Gastroesophageal sphincter (tissue), 4 donors: ENCODE measurements at regions not wholly inside any gene's neighbourhood (a gene's known extent, or its start where the extent isn't known, plus 50 kb on each side); places are given as distances from the start of the nearest gene placed in this dataset.

Experiments used
- ATAC-seq: fragments of 150-250 bp; one replicate; pipeline ENCODE4 v1.9.1; 2016; ENCODE audit warnings: mild to moderate bottlenecking, moderate library complexity
- H3K27ac ChIP-seq, 4 donors: fragments of 200-600 bp; sonication (generic) in 3 of 4; 1 replicate in 3 of 4; 2 replicates in 1 of 4; pipeline ENCODE4 v1.5.1; 2016 to 2019
- H3K27me3 ChIP-seq: fragments of 200-600 bp; sonication (generic); one replicate; pipeline ENCODE4 v1.5.1; 2019
- H3K36me3 ChIP-seq, 2 donors: fragments of 200-600 bp; sonication (generic); one replicate each; pipeline ENCODE4 v1.5.1; 2019; ENCODE audit warnings: control low read depth in 1 of 2
- H3K4me1 ChIP-seq, 3 donors: fragments of 200-600 bp; sonication (generic); 1 replicate in 2 of 3; 2 replicates in 1 of 3; pipeline ENCODE4 v1.5.1; 2016 to 2019; ENCODE audit warnings: control low read depth in 2 of 3
- H3K4me3 ChIP-seq, 2 donors: fragments of 200-600 bp; sonication (generic); one replicate each; pipeline ENCODE4 v1.5.1; 2019; ENCODE audit warnings: mild to moderate bottlenecking in 1 of 2, moderate library complexity in 1 of 2
- H3K9me3 ChIP-seq, 3 donors: fragments of 200-600 bp; sonication (generic); one replicate each; pipeline ENCODE4 v1.5.1; 2017 to 2019; ENCODE audit warnings: control low read depth in 2 of 3
- EP300 ChIP-seq: sonication (generic); formaldehyde crosslinking; IDR thresholded peaks from one replicate; pipeline ENCODE4 v1.6.1; 2017; ENCODE audit warnings: antibody characterized with exemption, mild to moderate bottlenecking
- POLR2A ChIP-seq, 2 donors: fragments of 450-650 bp; IDR thresholded peaks; one replicate each; pipeline ENCODE4 v1.6.1; 2017; ENCODE audit warnings: antibody characterized with exemption in 2 of 2, mild to moderate bottlenecking in 2 of 2, moderate library complexity in 1 of 2
- POLR2AphosphoS5 ChIP-seq: sonication (generic); formaldehyde crosslinking; IDR thresholded peaks from one replicate; pipeline ENCODE4 v1.6.1; 2017; ENCODE audit warnings: antibody characterized with exemption
- WGBS, 2 donors: methylation state at CpG; one replicate each; pipeline ENCODE4 v1.1.5; 2018; ENCODE audit warnings: low coverage in 1 of 2; 5-methylcytosine and 5-hydroxymethylcytosine counted together
- TF ChIP-seq, protein P1 (sequence below), 4 experiments: fragments of 200-600 bp in 2 of 4; fragments of 450-650 bp in 2 of 4; sonication (generic) in 1 of 4; IDR thresholded peaks; one replicate each; pipeline ENCODE4 v1.5.1; 2017 to 2019; ENCODE audit warnings: antibody characterized with exemption in 4 of 4, mild to moderate bottlenecking in 2 of 4, moderate library complexity in 2 of 4

- H3K27ac ChIP-seq: no peak overlapping the region
- WGBS, 2 donors: 60 to 68% methylated on average over 1 of the region's 1 CpG
- H3K4me3 ChIP-seq: no peak overlapping the region
- H3K36me3 ChIP-seq: no peaks in the 10 kb centered on the region
- H3K9me3 ChIP-seq: no peaks in the 10 kb centered on the region
- H3K27me3 ChIP-seq: no peaks in the 10 kb centered on the region
- TF ChIP-seq POLR2AphosphoS5: no peak
- no peak for ATAC-seq
- no peaks in the 10 kb centered on the region for H3K4me1 ChIP-seq
Observed at GRCh38 chr3:181564222-181564621, 147.5 kb upstream of the SOX2 start.

DNA sequence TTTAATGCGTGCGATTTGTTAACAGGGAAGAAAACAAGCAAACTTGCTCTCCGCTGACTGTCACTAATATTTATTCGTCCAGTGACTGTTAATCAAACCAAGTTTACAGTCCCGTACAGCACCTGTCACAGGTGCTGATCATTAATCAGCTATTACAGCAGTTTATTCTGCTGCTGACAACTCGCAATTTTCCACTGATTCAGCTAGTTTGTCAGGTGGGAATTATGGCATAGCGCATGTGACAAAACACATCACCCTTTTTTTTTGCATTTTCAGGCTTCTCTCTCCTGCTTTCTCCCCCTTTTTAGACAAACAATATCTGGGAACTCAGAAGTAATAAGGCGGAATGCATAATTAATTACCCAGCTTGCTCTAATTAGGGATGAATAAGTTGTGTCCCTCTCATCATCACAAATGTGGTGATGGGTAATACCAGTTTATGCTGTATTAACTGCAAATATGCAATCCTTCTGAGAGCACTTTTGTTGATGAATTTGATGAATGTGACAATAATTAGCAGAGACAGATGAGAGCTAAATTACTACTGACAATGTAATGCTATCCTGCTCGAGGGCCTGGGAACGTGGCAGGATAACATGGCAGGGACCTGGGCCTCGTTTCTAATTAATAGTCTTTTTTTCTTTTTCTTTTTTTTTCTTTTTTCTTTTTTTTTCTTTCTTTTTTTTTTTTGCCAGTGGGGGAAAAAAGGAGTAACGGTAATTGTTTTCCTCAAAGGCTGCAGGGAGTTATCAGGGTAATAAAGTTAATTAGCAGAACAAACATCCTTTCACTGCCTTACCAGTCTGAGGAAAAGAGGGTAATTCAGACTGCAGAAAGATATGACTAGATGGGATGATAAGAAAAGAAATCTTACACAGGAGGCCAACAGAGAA is 150.3 kb upstream of the SOX2 start:
- no peaks in the 10 kb centered on the region for H3K27me3 ChIP-seq
- TF ChIP-seq POLR2A (IDR thresholded peaks at IDR 0.05): no peak
- TF ChIP-seq, protein P1, sequence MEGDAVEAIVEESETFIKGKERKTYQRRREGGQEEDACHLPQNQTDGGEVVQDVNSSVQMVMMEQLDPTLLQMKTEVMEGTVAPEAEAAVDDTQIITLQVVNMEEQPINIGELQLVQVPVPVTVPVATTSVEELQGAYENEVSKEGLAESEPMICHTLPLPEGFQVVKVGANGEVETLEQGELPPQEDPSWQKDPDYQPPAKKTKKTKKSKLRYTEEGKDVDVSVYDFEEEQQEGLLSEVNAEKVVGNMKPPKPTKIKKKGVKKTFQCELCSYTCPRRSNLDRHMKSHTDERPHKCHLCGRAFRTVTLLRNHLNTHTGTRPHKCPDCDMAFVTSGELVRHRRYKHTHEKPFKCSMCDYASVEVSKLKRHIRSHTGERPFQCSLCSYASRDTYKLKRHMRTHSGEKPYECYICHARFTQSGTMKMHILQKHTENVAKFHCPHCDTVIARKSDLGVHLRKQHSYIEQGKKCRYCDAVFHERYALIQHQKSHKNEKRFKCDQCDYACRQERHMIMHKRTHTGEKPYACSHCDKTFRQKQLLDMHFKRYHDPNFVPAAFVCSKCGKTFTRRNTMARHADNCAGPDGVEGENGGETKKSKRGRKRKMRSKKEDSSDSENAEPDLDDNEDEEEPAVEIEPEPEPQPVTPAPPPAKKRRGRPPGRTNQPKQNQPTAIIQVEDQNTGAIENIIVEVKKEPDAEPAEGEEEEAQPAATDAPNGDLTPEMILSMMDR (IDR thresholded peaks at IDR 0.05): no peak
- no peak for TF ChIP-seq EP300
- TF ChIP-seq POLR2AphosphoS5: no peak
- no peak overlapping the region for H3K27ac ChIP-seq
- WGBS, 2 donors: 37 to 39% methylated on average over 10 to 11 of the region's 12 CpGs
- no peaks in the 10 kb centered on the region for H3K36me3 ChIP-seq
- H3K4me1 ChIP-seq: no peaks in the 10 kb centered on the region
- H3K9me3 ChIP-seq: no peaks in the 10 kb centered on the region
- ATAC-seq: no peak
- no peak overlapping the region for H3K4me3 ChIP-seq

GRCh38 chr3:181558870-181559269 is 152.9 kb upstream of the SOX2 start:
- Histone ChIP-seq H3K36me3 (no peaks in the 10 kb centered on the region), H3K27me3 (no peaks in the 10 kb centered on the region), H3K4me1 (no peaks in the 10 kb centered on the region), H3K4me3 (no peak overlapping the region), H3K9me3 (no peaks in the 10 kb centered on the region), H3K27ac (no peak overlapping the region)
- 15% methylated on average over 2 of the region's 2 CpGs for WGBS, 2 donors
- TF ChIP-seq POLR2A (IDR thresholded peaks at IDR 0.05) (no peak), POLR2AphosphoS5 (no peak), EP300 (no peak)
- TF ChIP-seq, protein P1 (IDR thresholded peaks at IDR 0.05): no peak
- no peak for ATAC-seq

- H3K4me1 ChIP-seq: no peaks in the 10 kb centered on the region
- H3K27ac ChIP-seq: no peak overlapping the region
- H3K36me3 ChIP-seq: no peaks in the 10 kb centered on the region
- 56 to 71% methylated on average over 2 to 3 of the region's 3 CpGs for WGBS, 2 donors
- H3K4me3 ChIP-seq: no peak overlapping the region
- TF ChIP-seq POLR2A (IDR thresholded peaks at IDR 0.05): no peak
- TF ChIP-seq EP300: no peak
- TF ChIP-seq POLR2AphosphoS5: no peak
- TF ChIP-seq, protein P1 (IDR thresholded peaks at IDR 0.05): no peak
- H3K9me3 ChIP-seq: no peaks in the 10 kb centered on the region
- no peak for ATAC-seq
- H3K27me3 ChIP-seq: no peaks in the 10 kb centered on the region
Observed at GRCh38 chr3:181555681-181556080, 156.0 kb upstream of the SOX2 start.

DNA sequence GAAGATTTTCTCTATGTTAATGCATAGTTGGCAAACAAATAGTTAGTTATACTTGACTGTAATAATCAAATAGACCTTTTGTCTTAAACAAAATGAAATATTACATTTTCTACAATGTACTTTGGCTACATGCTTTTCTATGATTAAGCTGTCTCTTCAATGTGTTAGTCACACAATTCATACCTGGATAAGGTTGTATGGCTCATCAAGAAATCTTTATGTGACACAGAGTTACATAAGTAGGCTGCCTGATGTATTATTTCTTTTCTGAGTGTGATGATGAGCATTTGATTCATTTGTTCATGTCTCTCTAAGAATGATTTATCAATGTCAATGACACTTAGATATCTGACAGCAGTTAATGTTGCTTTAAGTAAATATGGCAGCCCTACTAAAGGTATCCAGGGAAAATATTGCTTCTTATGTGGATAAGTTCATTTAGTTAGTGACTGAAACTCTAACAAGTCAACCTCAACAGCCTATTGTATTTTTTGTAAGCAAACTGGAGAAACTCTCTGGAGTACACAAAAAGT is 157.4 kb upstream of the SOX2 start:
- Histone ChIP-seq H3K27me3 (no peaks in the 10 kb centered on the region), H3K9me3 (no peaks in the 10 kb centered on the region), H3K36me3 (no peaks in the 10 kb centered on the region), H3K4me1 (no peaks in the 10 kb centered on the region), H3K4me3 (no peak overlapping the region), H3K27ac (no peak overlapping the region)
- TF ChIP-seq POLR2A (IDR thresholded peaks at IDR 0.05) (no peak), POLR2AphosphoS5 (no peak), EP300 (no peak)
- TF ChIP-seq, protein P1 (IDR thresholded peaks at IDR 0.05): no peak
- no peak for ATAC-seq
